H1 (cell line): ENCODE measurements at regions not wholly inside any gene's neighbourhood (a gene's known extent, or its start where the extent isn't known, plus 50 kb on each side); places are given as distances from the start of the nearest gene placed in this dataset.

Experiments used
- CTCF ChIA-PET: fragments of 300-600 bp; sonication (Branson Sonifier 250); formaldehyde crosslinking; loops from one replicate; lab custom pipeline; 2021; ENCODE audit not compliant: partially characterized antibody; lab: Charles Lee
- POLR2A ChIA-PET: fragments of 300-600 bp; sonication (Branson Sonifier 250); formaldehyde crosslinking; loops from one replicate; lab custom pipeline; 2021; ENCODE audit warnings: inconsistent platforms; ENCODE audit not compliant: partially characterized antibody; lab: Charles Lee
- DNase-seq, 2 experiments: peaks; one replicate each; pipeline versions ENCODE4 v3.0.0 to v3.0.0-alpha.2; 2010 to 2022; ENCODE audit warnings: low spot score in 2 of 2, low read depth in 1 of 2, mixed read lengths in 1 of 2
- FAIRE-seq: peaks from 2 replicates; lab custom pipeline; 2011; peaks lifted over from hg19 to GRCh38; lab: Jason Lieb, UNC
- H2AFZ ChIP-seq: 2 replicates; pipeline ENCODE4 v1.8.1; 2012; ENCODE audit warnings: low read length, inconsistent platforms
- H2AK5ac ChIP-seq: 2 replicates; pipeline ENCODE4 v1.6.1; 2013; ENCODE audit warnings: low read depth, low read length
- H2BK120ac ChIP-seq: replicated peaks from 2 replicates; pipeline ENCODE3; 2013; ENCODE audit warnings: low read depth, low read length, inconsistent platforms
- H2BK12ac ChIP-seq: 2 replicates; pipeline ENCODE4 v1.6.1; 2013; ENCODE audit warnings: low read depth, low read length
- H2BK15ac ChIP-seq: 2 replicates; pipeline ENCODE4 v1.6.1; 2013; ENCODE audit warnings: low read length
- H2BK20ac ChIP-seq: 2 replicates; pipeline ENCODE4 v1.6.1; 2013; ENCODE audit warnings: low read length
- H2BK5ac ChIP-seq: 2 replicates; pipeline ENCODE4 v1.6.1; 2013; ENCODE audit warnings: low read depth, low read length
- H3K14ac ChIP-seq: 2 replicates; pipeline ENCODE4 v1.6.1; 2013; ENCODE audit warnings: inconsistent platforms; ENCODE audit not compliant: insufficient read length
- H3K18ac ChIP-seq: 2 replicates; pipeline ENCODE4 v1.6.1; 2013; ENCODE audit warnings: low read length; ENCODE audit errors: extremely low read depth
- H3K23ac ChIP-seq: 2 replicates; pipeline ENCODE4 v1.6.1; 2013; ENCODE audit warnings: inconsistent platforms; ENCODE audit not compliant: insufficient read length
- H3K23me2 ChIP-seq: 2 replicates; pipeline ENCODE4 v1.6.1; 2013; ENCODE audit warnings: low read depth, low read length
- H3K27ac ChIP-seq: 2 replicates; pipeline ENCODE4 v1.6.1; 2011; ENCODE audit warnings: low read depth, low read length, inconsistent platforms
- H3K27me3 ChIP-seq, 4 experiments: replicated peaks in 1 of 4; 1 replicate in 1 of 4; 2 replicates in 3 of 4; pipeline versions ENCODE4 v1.6.1 to v1.8.1; 2011 to 2013; ENCODE audit warnings: low read length in 3 of 4, mild to moderate bottlenecking in 3 of 4, inconsistent platforms in 2 of 4, mixed read lengths in 2 of 4, moderate library complexity in 1 of 4; ENCODE audit not compliant: control insufficient read depth in 3 of 4, insufficient read depth in 3 of 4; ENCODE audit errors: extremely low read depth in 1 of 4
- H3K36me3 ChIP-seq, 4 experiments: 2 replicates each; pipeline versions ENCODE4 v1.6.1 to v1.8.1; 2011 to 2013; ENCODE audit warnings: mild to moderate bottlenecking in 4 of 4, low read length in 3 of 4, moderate library complexity in 2 of 4, control low read depth in 1 of 4, inconsistent platforms in 1 of 4; ENCODE audit not compliant: insufficient read depth in 4 of 4, control insufficient read depth in 2 of 4
- H3K4ac ChIP-seq: replicated peaks from 2 replicates; pipeline ENCODE3; 2013; ENCODE audit warnings: low read length, low read depth, mixed read lengths, inconsistent platforms; ENCODE audit not compliant: insufficient read length
- H3K4me1 ChIP-seq, 4 experiments: replicated peaks in 1 of 4; 1 replicate in 1 of 4; 2 replicates in 3 of 4; pipeline versions ENCODE4 v1.6.1 to v1.8.1; 2011 to 2013; ENCODE audit warnings: low read length in 3 of 4, inconsistent platforms in 2 of 4, mixed read lengths in 1 of 4; ENCODE audit not compliant: insufficient read depth in 4 of 4, control insufficient read depth in 3 of 4
- H3K4me2 ChIP-seq, 2 experiments: 2 replicates each; pipeline versions ENCODE4 v1.6.1 to v1.8.1; 2011 to 2013; ENCODE audit warnings: low read depth in 2 of 2, low read length in 2 of 2, control low read depth in 1 of 2, inconsistent platforms in 1 of 2, mild to moderate bottlenecking in 1 of 2; ENCODE audit not compliant: insufficient read depth in 1 of 2
- H3K4me3 ChIP-seq, 4 experiments: fragments of 200-600, 300-600 bp in 1 of 4; sonication (generic), shearing (Covaris generic), sonication (Bioruptor Twin) in 1 of 4; 2 replicates each; pipeline versions ENCODE4 v1.5.1 to v1.8.1; 2011 to 2016; ENCODE audit warnings: low read length in 4 of 4, low read depth in 3 of 4, control low read depth in 2 of 4, inconsistent platforms in 2 of 4, mild to moderate bottlenecking in 2 of 4, mixed read lengths in 1 of 4, moderate library complexity in 1 of 4; ENCODE audit not compliant: insufficient read depth in 2 of 4; ENCODE audit errors: extremely low read depth in 1 of 4
- H3K56ac ChIP-seq: replicated peaks from 2 replicates; pipeline ENCODE3; 2013; ENCODE audit warnings: low read depth, mild to moderate bottlenecking, mixed read lengths, low read length, inconsistent platforms; ENCODE audit not compliant: insufficient read length
- H3K79me1 ChIP-seq: 2 replicates; pipeline ENCODE4 v1.6.1; 2013; ENCODE audit warnings: low read depth, low read length, control low read depth
- H3K79me2 ChIP-seq, 2 experiments: 2 replicates each; pipeline versions ENCODE4 v1.6.1 to v1.8.1; 2012 to 2013; ENCODE audit warnings: low read length in 2 of 2, mild to moderate bottlenecking in 2 of 2, inconsistent platforms in 1 of 2; ENCODE audit not compliant: insufficient read depth in 2 of 2, control insufficient read depth in 1 of 2
- H3K9ac ChIP-seq, 4 experiments: replicated peaks in 1 of 4; 1 replicate in 1 of 4; 2 replicates in 3 of 4; pipeline versions ENCODE4 v1.6.1 to v1.8.1; 2011 to 2013; ENCODE audit warnings: low read depth in 3 of 4, low read length in 3 of 4, control low read depth in 2 of 4, mild to moderate bottlenecking in 2 of 4, moderate library complexity in 2 of 4, inconsistent platforms in 1 of 4; ENCODE audit errors: extremely low read depth in 1 of 4
- H3K9me3 ChIP-seq, 2 experiments: 2 replicates each; pipeline versions ENCODE4 v1.6.1 to v1.8.1; 2012 to 2013; ENCODE audit warnings: mild to moderate bottlenecking in 2 of 2, moderate library complexity in 2 of 2, control low read depth in 1 of 2, inconsistent platforms in 1 of 2, low read depth in 1 of 2, low read length in 1 of 2, mixed read lengths in 1 of 2; ENCODE audit not compliant: insufficient read depth in 2 of 2
- H4K20me1 ChIP-seq, 2 experiments: replicated peaks in 1 of 2; 2 replicates each; pipeline versions ENCODE3 to v1.8.1; 2011 to 2013; ENCODE audit warnings: inconsistent platforms in 2 of 2, low read length in 2 of 2, mild to moderate bottlenecking in 1 of 2; ENCODE audit not compliant: insufficient read depth in 2 of 2, control insufficient read depth in 1 of 2
- H4K5ac ChIP-seq: 2 replicates; pipeline ENCODE4 v1.6.1; 2013; ENCODE audit warnings: low read length, low read depth, mixed read lengths, inconsistent platforms; ENCODE audit not compliant: insufficient read length
- H4K8ac ChIP-seq: 2 replicates; pipeline ENCODE4 v1.8.0; 2013; ENCODE audit warnings: mild to moderate bottlenecking, moderate library complexity, low read length, inconsistent platforms; ENCODE audit not compliant: insufficient read depth; ENCODE audit errors: extremely low read depth
- H4K91ac ChIP-seq: replicated peaks from 2 replicates; pipeline ENCODE3; 2013; ENCODE audit warnings: low read length, mixed read lengths, inconsistent platforms; ENCODE audit not compliant: insufficient read length
- ASH2L ChIP-seq: fragments of 200-600, 300-600 bp; sonication (generic); IDR thresholded peaks from one replicate; pipeline ENCODE4 v1.7.1; 2017; ENCODE audit warnings: low read length
- CHD1 ChIP-seq: IDR thresholded peaks from 2 replicates; pipeline ENCODE4 v1.6.1; 2012; ENCODE audit warnings: low read depth, low read length, improper control_type of control experiment
- EP300 ChIP-seq, 2 experiments: IDR thresholded peaks; 1 replicate in 1 of 2; 2 replicates in 1 of 2; pipeline ENCODE4 v1.6.1; 2011 to 2012; ENCODE audit warnings: low read depth in 2 of 2, low read length in 2 of 2, mild to moderate bottlenecking in 2 of 2, borderline replicate concordance in 1 of 2, inconsistent platforms in 1 of 2, moderate library complexity in 1 of 2
- FOSL1 ChIP-seq: IDR thresholded peaks from 2 replicates; pipeline ENCODE4 v1.6.1; 2011; ENCODE audit warnings: mild to moderate bottlenecking, low read depth, low read length, moderate library complexity; ENCODE audit not compliant: insufficient read depth
- HDAC2 ChIP-seq, 2 experiments: fragments of 300-600 bp in 1 of 2; sonication (generic) in 1 of 2; IDR thresholded peaks; 2 replicates each; pipeline ENCODE4 v1.6.1; 2011 to 2012; ENCODE audit warnings: low read depth in 2 of 2, low read length in 2 of 2, mild to moderate bottlenecking in 2 of 2, moderate library complexity in 2 of 2, borderline replicate concordance in 1 of 2, inconsistent platforms in 1 of 2
- RAD21 ChIP-seq, 2 experiments: IDR thresholded peaks in 1 of 2; conservative IDR thresholded peaks in 1 of 2; 2 replicates each; pipeline ENCODE4 v1.6.1; 2011; ENCODE audit warnings: low read depth in 2 of 2, low read length in 2 of 2, improper control_type of control experiment in 1 of 2, inconsistent platforms in 1 of 2, mild to moderate bottlenecking in 1 of 2, moderate library complexity in 1 of 2
- SIN3A ChIP-seq, 2 experiments: IDR thresholded peaks in 1 of 2; conservative IDR thresholded peaks in 1 of 2; 2 replicates each; pipeline ENCODE4 v1.6.1; 2011 to 2012; ENCODE audit warnings: low read length in 2 of 2, improper control_type of control experiment in 1 of 2, low read depth in 1 of 2, mild to moderate bottlenecking in 1 of 2
- SIRT6 ChIP-seq: IDR thresholded peaks from one replicate; pipeline ENCODE4 v1.7.1; 2012; ENCODE audit warnings: low read length, inconsistent platforms
- SIX5 ChIP-seq: IDR thresholded peaks from 2 replicates; pipeline ENCODE4 v1.6.1; 2011; ENCODE audit warnings: mild to moderate bottlenecking, low read depth, low read length
- SP2 ChIP-seq: IDR thresholded peaks from 2 replicates; pipeline ENCODE4 v1.6.1; 2012; ENCODE audit warnings: mild to moderate bottlenecking, low read length, inconsistent platforms
- TBP ChIP-seq: IDR thresholded peaks from 2 replicates; pipeline ENCODE4 v1.6.1; 2011; ENCODE audit warnings: low read depth, low read length, improper control_type of control experiment
- TEAD4 ChIP-seq: IDR thresholded peaks from 2 replicates; pipeline ENCODE4 v1.6.1; 2012; ENCODE audit warnings: low read depth, low read length, inconsistent platforms, mixed read lengths
- USF2 ChIP-seq: IDR thresholded peaks from 2 replicates; pipeline ENCODE4 v1.6.1; 2011; ENCODE audit warnings: low read length, improper control_type of control experiment
- WGBS, 2 experiments: shearing (Covaris generic) in 1 of 2; methylation state at CpG; one replicate each; pipeline versions ENCODE4 v1.1.6 to v1.1.7; 2013 to 2015; ENCODE audit warnings: low lambda C conversion rate in 2 of 2, mixed read lengths in 2 of 2, inconsistent platforms in 1 of 2, low coverage in 1 of 2, missing lambda C conversion rate in 1 of 2; ENCODE audit not compliant: insufficient replicate concordance in 2 of 2, insufficient coverage in 1 of 2, insufficient read length in 1 of 2; ENCODE audit errors: extremely low coverage in 1 of 2, missing lambda C conversion rate in 1 of 2; 5-methylcytosine and 5-hydroxymethylcytosine counted together

GRCh38 chr11:24070435-24070834 is 426.4 kb upstream of the LUZP2 start:
- no peak overlapping the region for H3K56ac ChIP-seq
- H2BK12ac ChIP-seq = no peak overlapping the region
- H2BK5ac ChIP-seq = no peak overlapping the region
- H3K79me2 ChIP-seq = no peaks in the 10 kb centered on the region
- no peak overlapping the region for H2AFZ ChIP-seq
- H2AK5ac ChIP-seq = no peak overlapping the region
- H3K9me3 ChIP-seq = no peaks in the 10 kb centered on the region
- no peaks in the 10 kb centered on the region for H4K20me1 ChIP-seq
- H4K5ac ChIP-seq = no peak overlapping the region
- H3K27ac ChIP-seq = no peak overlapping the region
- no peak overlapping the region for H3K18ac ChIP-seq
- H2BK120ac ChIP-seq = no peak overlapping the region
- H3K27me3 ChIP-seq = peaks cover 0 to 1% (median 0%) of the 10 kb centered on the region in 4 experiments; a peak in 1 of 7 replicates
- no peak overlapping the region for H3K23ac ChIP-seq
- H3K4me2 ChIP-seq = no peak overlapping the region
- H3K14ac ChIP-seq = no peak overlapping the region
- H3K4ac ChIP-seq = no peak overlapping the region
- DNase-seq (no peak), FAIRE-seq (no peak)
- no peaks in the 10 kb centered on the region for H3K36me3 ChIP-seq
- POLR2A ChIA-PET = no interaction called here
- no peak overlapping the region for H3K4me3 ChIP-seq
- H3K23me2 ChIP-seq = no peaks in the 10 kb centered on the region
- WGBS, 2 experiments = 67% methylated on average over 3 of the region's 3 CpGs; no CpG with 5 or more reads in 1 of the 2 experiments
- H3K79me1 ChIP-seq = no peaks in the 10 kb centered on the region
- H3K9ac ChIP-seq = no peak overlapping the region
- no peak overlapping the region for H4K91ac ChIP-seq
- no peak overlapping the region for H2BK15ac ChIP-seq
- H3K4me1 ChIP-seq = no peaks in the 10 kb centered on the region; a peak in 2 of 7 replicates
- CTCF ChIA-PET = interaction anchor here (0.8 to 1.0 kb wide), 2 partner anchors 8 to 514 kb away, joined by 3 to 4 read pairs; no protein-coding TSS in a partner anchor
- H2BK20ac ChIP-seq = no peak overlapping the region
- H4K8ac ChIP-seq = no peak overlapping the region
- TF ChIP-seq CHD1 (no peak), SIRT6 (no peak), RAD21 (IDR thresholded peaks at IDR 0.05 in 1 of 2, conservative IDR thresholded peaks at IDR 0.05 in 1 of 2; ENCODE audit: low read depth in 2 of 2, low read length in 2 of 2) (no peak), SIN3A (conservative IDR thresholded peaks at IDR 0.05 in 1 of 2, IDR thresholded peaks at IDR 0.05 in 1 of 2; ENCODE audit: low read depth in 1 of 2, low read length in 2 of 2) (no peak), TEAD4 (no peak), FOSL1 (no peak), TBP (no peak), SP2 (no peak), HDAC2 (IDR thresholded peaks at IDR 0.05; ENCODE audit: borderline replicate concordance in 1 of 2, low read depth in 2 of 2, low read length in 2 of 2) (no peak), EP300 (IDR thresholded peaks at IDR 0.05; ENCODE audit: borderline replicate concordance in 1 of 2, low read depth in 2 of 2, low read length in 2 of 2) (no peak), USF2 (no peak), SIX5 (no peak), ASH2L (no peak)
